Mammary epithelial cell (primary cell): ENCODE measurements at regions not wholly inside any gene's neighbourhood (a gene's known extent, or its start where the extent isn't known, plus 50 kb on each side); places are given as distances from the start of the nearest gene placed in this dataset.

Experiments used
- EZH2 ChIP-seq: IDR thresholded peaks from 2 replicates; pipeline ENCODE4 v1.6.1; 2012; ENCODE audit warnings: low read length, inconsistent platforms, borderline replicate concordance
- TF ChIP-seq, protein P1 (sequence below), 2 donors: IDR thresholded peaks in 1 of 2; conservative IDR thresholded peaks in 1 of 2; 2 replicates each; pipeline ENCODE4 v1.5.1; 2011 to 2012; ENCODE audit warnings: inconsistent platforms in 2 of 2, low read length in 2 of 2, mild to moderate bottlenecking in 2 of 2, control low read depth in 1 of 2, low read depth in 1 of 2; ENCODE audit not compliant: insufficient read depth in 1 of 2; ENCODE audit errors: extremely low read depth in 1 of 2

DNA sequence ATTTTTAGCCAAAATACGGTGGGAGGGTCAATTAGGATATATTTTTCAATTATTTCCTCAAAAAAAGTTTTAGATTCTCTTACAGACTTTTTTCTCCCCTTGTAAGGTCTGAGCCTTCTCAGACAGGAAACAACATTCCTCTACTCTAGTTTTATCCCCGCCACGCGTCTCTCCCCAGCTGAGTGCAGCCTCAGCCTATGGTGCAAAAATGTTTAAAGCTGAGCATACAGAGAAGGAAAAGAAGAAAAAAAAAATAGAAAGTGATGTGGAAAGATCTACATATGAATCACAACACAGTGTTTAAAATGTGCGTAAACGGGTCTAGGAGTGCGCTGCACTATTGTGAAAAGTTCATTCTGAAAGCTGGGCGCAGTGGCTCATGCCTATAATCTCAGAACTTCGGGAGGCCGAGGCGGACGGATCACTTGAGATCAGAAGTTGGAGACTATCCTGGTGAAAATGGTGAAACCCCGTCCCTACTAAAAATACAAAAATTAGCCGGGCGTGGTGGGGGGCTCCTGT lies 159.0 kb downstream of the TRIM27 start:
- TF ChIP-seq, protein P1, sequence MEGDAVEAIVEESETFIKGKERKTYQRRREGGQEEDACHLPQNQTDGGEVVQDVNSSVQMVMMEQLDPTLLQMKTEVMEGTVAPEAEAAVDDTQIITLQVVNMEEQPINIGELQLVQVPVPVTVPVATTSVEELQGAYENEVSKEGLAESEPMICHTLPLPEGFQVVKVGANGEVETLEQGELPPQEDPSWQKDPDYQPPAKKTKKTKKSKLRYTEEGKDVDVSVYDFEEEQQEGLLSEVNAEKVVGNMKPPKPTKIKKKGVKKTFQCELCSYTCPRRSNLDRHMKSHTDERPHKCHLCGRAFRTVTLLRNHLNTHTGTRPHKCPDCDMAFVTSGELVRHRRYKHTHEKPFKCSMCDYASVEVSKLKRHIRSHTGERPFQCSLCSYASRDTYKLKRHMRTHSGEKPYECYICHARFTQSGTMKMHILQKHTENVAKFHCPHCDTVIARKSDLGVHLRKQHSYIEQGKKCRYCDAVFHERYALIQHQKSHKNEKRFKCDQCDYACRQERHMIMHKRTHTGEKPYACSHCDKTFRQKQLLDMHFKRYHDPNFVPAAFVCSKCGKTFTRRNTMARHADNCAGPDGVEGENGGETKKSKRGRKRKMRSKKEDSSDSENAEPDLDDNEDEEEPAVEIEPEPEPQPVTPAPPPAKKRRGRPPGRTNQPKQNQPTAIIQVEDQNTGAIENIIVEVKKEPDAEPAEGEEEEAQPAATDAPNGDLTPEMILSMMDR (conservative IDR thresholded peaks at IDR 0.05 in 1 of 2, IDR thresholded peaks at IDR 0.05 in 1 of 2; ENCODE audit: extremely low read depth in 1 of 2, insufficient read depth in 1 of 2, low read depth in 1 of 2, low read length in 2 of 2) = no peak
- no peak for TF ChIP-seq EZH2
